ENCODE measurements at regions not wholly inside any gene's neighbourhood (a gene's known extent, or its start where the extent isn't known, plus 50 kb on each side); places are given as distances from the start of the nearest gene placed in this dataset.

DNA sequence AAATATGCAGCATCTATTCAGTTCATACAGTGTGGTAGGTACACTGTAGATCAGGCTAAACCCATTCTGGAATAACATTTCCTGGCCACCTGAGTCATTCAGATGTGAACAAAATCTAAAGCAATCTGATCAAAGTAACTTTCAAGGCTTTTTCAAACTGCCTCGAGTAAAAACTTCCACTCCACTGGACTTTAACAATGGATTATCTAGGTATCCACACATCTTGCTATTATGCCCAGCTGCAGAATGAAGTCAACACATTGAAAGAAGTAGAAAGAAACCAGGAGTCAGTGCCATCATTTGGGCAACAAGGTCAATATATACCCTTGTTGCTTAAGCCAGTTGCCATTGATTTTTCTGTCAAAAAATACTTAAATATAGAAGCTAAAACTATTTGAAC, 1352.6 kb upstream of the NUDT12 start:
- Histone ChIP-seq H2BK20ac (ENCODE audit: low read depth, low read length, poor library complexity, severe bottlenecking) (no peak overlapping the region), H3K23ac (ENCODE audit: insufficient read length, low read depth, low read length) (no peak overlapping the region), H3K18ac (ENCODE audit: insufficient read length, low read depth, low read length) (no peak overlapping the region), H2AK5ac (ENCODE audit: insufficient read length, low read length) (no peak overlapping the region), H4K20me1 (ENCODE audit: control insufficient read depth, insufficient read depth, insufficient read length) (no peaks in the 10 kb centered on the region), H3T11ph (ENCODE audit: low read length) (no peak overlapping the region), H3K4ac (ENCODE audit: low read depth, low read length) (no peak overlapping the region), H2AFZ (ENCODE audit: low read length) (no peak overlapping the region), H3K27ac (ENCODE audit: insufficient read length, low read depth, low read length) (no peak overlapping the region), H3K4me2 (ENCODE audit: insufficient read depth, insufficient read length, low read length) (no peak overlapping the region), H3K9ac (ENCODE audit: extremely low read depth, insufficient read length, low read length) (no peak overlapping the region), H3K56ac (ENCODE audit: insufficient read length, low read depth, low read length) (no peak overlapping the region), H4K8ac (replicated peaks; ENCODE audit: insufficient read length, low read depth, low read length) (no peak overlapping the region), H2BK120ac (ENCODE audit: low read depth, low read length, poor library complexity, severe bottlenecking) (no peak overlapping the region), H2BK5ac (ENCODE audit: insufficient read length, low read length) (no peak overlapping the region), H3K79me2 (ENCODE audit: insufficient read depth, low read length) (no peaks in the 10 kb centered on the region), H3K27me3 (ENCODE audit: insufficient read depth, low read length) (no peaks in the 10 kb centered on the region), H3K9me3 (ENCODE audit: control insufficient read depth, low read depth, low read length) (no peaks in the 10 kb centered on the region), H3K79me1 (ENCODE audit: insufficient read depth, low read depth, low read length, poor library complexity, severe bottlenecking) (no peaks in the 10 kb centered on the region), H2BK15ac (ENCODE audit: low read depth, low read length) (no peak overlapping the region), H3K4me1 (ENCODE audit: insufficient read depth, low read length) (no peaks in the 10 kb centered on the region), H3K23me2 (ENCODE audit: insufficient read length, low read depth, low read length, poor library complexity, severe bottlenecking) (no peaks in the 10 kb centered on the region), H4K5ac (ENCODE audit: insufficient read length, low read depth, low read length) (no peak overlapping the region), H4K91ac (ENCODE audit: insufficient read length, low read depth, low read length) (no peak overlapping the region), H2BK12ac (ENCODE audit: insufficient read length, low read depth, low read length) (no peak overlapping the region), H3K14ac (ENCODE audit: insufficient read depth, low read length) (no peak overlapping the region)
- H3K4me3 Mint-ChIP-seq, result no peak overlapping the region
- no peak for DNase-seq
- WGBS (ENCODE audit: extremely low coverage, insufficient read length, low lambda C conversion rate), result no CpG with 5 or more reads among the region's 1 CpG
- TF ChIP-seq, protein P1, sequence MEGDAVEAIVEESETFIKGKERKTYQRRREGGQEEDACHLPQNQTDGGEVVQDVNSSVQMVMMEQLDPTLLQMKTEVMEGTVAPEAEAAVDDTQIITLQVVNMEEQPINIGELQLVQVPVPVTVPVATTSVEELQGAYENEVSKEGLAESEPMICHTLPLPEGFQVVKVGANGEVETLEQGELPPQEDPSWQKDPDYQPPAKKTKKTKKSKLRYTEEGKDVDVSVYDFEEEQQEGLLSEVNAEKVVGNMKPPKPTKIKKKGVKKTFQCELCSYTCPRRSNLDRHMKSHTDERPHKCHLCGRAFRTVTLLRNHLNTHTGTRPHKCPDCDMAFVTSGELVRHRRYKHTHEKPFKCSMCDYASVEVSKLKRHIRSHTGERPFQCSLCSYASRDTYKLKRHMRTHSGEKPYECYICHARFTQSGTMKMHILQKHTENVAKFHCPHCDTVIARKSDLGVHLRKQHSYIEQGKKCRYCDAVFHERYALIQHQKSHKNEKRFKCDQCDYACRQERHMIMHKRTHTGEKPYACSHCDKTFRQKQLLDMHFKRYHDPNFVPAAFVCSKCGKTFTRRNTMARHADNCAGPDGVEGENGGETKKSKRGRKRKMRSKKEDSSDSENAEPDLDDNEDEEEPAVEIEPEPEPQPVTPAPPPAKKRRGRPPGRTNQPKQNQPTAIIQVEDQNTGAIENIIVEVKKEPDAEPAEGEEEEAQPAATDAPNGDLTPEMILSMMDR (conservative IDR thresholded peaks at IDR 0.05), result no peak
- no peaks in the 10 kb centered on the region for H3K9me3 Mint-ChIP-seq
- no peaks in the 10 kb centered on the region for H3K27me3 Mint-ChIP-seq (ENCODE audit: low read depth)
- no peak overlapping the region for H3K27ac Mint-ChIP-seq
- peaks cover 0 to 2% (median 0%) of the 10 kb centered on the region in 3 experiments; a peak in 1 of 7 replicates for H3K36me3 Mint-ChIP-seq (ENCODE audit: insufficient read depth in 1 of 3, low read depth in 3 of 3)
- no peaks in the 10 kb centered on the region for H3K4me1 Mint-ChIP-seq
